ENCODE measurements at regions not wholly inside any gene's neighbourhood (a gene's known extent, or its start where the extent isn't known, plus 50 kb on each side); places are given as distances from the start of the nearest gene placed in this dataset.

GRCh38 chr13:85592211-85592610 is 207.0 kb downstream of the SLITRK6 start:
- H3K4me3 ChIP-seq (ENCODE audit: low read depth, low read length, poor library complexity, severe bottlenecking): no peak overlapping the region
- H3K4me1 ChIP-seq (ENCODE audit: insufficient read depth, low read length, poor library complexity, severe bottlenecking): no peaks in the 10 kb centered on the region
- no peaks in the 10 kb centered on the region for H3K9me3 ChIP-seq (ENCODE audit: low read depth, low read length, poor library complexity, severe bottlenecking)
- no peak for DNase-seq (ENCODE audit: low spot score)
- no peaks in the 10 kb centered on the region for H3K36me3 ChIP-seq (ENCODE audit: insufficient read depth, low read length, poor library complexity, severe bottlenecking)
- no peak overlapping the region for H3K27ac ChIP-seq (ENCODE audit: low read depth, low read length, poor library complexity, severe bottlenecking)
- no peaks in the 10 kb centered on the region for H3K27me3 ChIP-seq (replicated peaks; ENCODE audit: insufficient read depth, low read depth, low read length, poor library complexity)
- no peak for TF ChIP-seq CTCF (conservative IDR thresholded peaks at IDR 0.05; ENCODE audit: low read depth, low read length)
- no TSS peak for BruUV-seq (replicated peaks)
- POLR2A ChIA-PET (ENCODE audit: low non-redundant PET): no interaction called here
- intact Hi-C loops (cut with micrococcal nuclease; ENCODE audit: unreplicated experiment): no loop called here
- CTCF ChIA-PET: no interaction called here

- DNase-seq (ENCODE audit: low spot score): no peak
- intact Hi-C loops (cut with micrococcal nuclease; ENCODE audit: unreplicated experiment): no loop called here
- CTCF ChIA-PET: no interaction called here
Observed at GRCh38 chr13:85590231-85590931, 208.8 kb downstream of the SLITRK6 start.

DNA sequence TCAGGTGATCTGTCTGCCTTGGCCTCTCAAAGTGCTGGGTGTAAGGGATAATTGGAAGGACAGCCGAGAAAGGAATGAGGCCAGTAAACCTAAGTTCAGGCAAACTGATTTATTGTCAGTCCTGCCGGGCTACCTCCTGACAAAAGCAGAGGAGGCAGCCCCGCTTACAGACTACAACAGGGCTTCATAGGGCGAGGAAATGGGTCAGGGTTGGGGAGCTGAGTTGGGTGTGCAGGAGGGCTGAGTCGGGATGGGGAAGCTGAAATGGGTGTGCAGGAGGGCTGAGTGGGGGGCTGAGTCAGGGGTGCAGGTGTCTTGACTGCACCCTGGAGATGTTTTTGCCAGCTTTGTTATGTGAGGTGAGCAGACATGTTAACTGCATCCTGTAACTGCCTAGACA is 210.2 kb downstream of the SLITRK6 start:
- H3K4me1 ChIP-seq (ENCODE audit: insufficient read depth, low read length, poor library complexity, severe bottlenecking): no peaks in the 10 kb centered on the region
- intact Hi-C loops (cut with micrococcal nuclease; ENCODE audit: unreplicated experiment): no loop called here
- H3K4me3 ChIP-seq (ENCODE audit: low read depth, low read length, poor library complexity, severe bottlenecking): no peak overlapping the region
- ChIA-PET POLR2A (ENCODE audit: low non-redundant PET) (no interaction called here), CTCF (no interaction called here)
- no peaks in the 10 kb centered on the region for H3K9me3 ChIP-seq (ENCODE audit: low read depth, low read length, poor library complexity, severe bottlenecking)
- BruUV-seq (replicated peaks): no TSS peak
- no peaks in the 10 kb centered on the region for H3K27me3 ChIP-seq (replicated peaks; ENCODE audit: insufficient read depth, low read depth, low read length, poor library complexity)
- TF ChIP-seq CTCF (conservative IDR thresholded peaks at IDR 0.05; ENCODE audit: low read depth, low read length): no peak
- no peak for TF ChIP-seq EZH2 (IDR thresholded peaks at IDR 0.05; ENCODE audit: borderline replicate concordance, low read depth, low read length, poor library complexity, severe bottlenecking)
- H3K27ac ChIP-seq (ENCODE audit: low read depth, low read length, poor library complexity, severe bottlenecking): no peak overlapping the region
- no peak for DNase-seq (ENCODE audit: low spot score)
- no peaks in the 10 kb centered on the region for H3K36me3 ChIP-seq (ENCODE audit: insufficient read depth, low read length, poor library complexity, severe bottlenecking)

More at GRCh38 chr13:85590231-85590931, 208.8 kb downstream of the SLITRK6 start:
- Histone ChIP-seq H3K4me1 (ENCODE audit: insufficient read depth, low read length, poor library complexity, severe bottlenecking) (no peaks in the 10 kb centered on the region), H3K36me3 (ENCODE audit: insufficient read depth, low read length, poor library complexity, severe bottlenecking) (no peaks in the 10 kb centered on the region), H3K4me3 (ENCODE audit: low read depth, low read length, poor library complexity, severe bottlenecking) (no peak overlapping the region), H3K9me3 (ENCODE audit: low read depth, low read length, poor library complexity, severe bottlenecking) (no peaks in the 10 kb centered on the region), H3K27me3 (replicated peaks; ENCODE audit: insufficient read depth, low read depth, low read length, poor library complexity) (no peaks in the 10 kb centered on the region), H3K27ac (ENCODE audit: low read depth, low read length, poor library complexity, severe bottlenecking) (no peak overlapping the region)
- POLR2A ChIA-PET (ENCODE audit: low non-redundant PET): no interaction called here
- TF ChIP-seq EZH2 (IDR thresholded peaks at IDR 0.05; ENCODE audit: borderline replicate concordance, low read depth, low read length, poor library complexity, severe bottlenecking): no peak
- no peak for TF ChIP-seq CTCF (conservative IDR thresholded peaks at IDR 0.05; ENCODE audit: low read depth, low read length)
- BruUV-seq (replicated peaks): no TSS peak
